ENCODE measurements at regions not wholly inside any gene's neighbourhood (a gene's known extent, or its start where the extent isn't known, plus 50 kb on each side); places are given as distances from the start of the nearest gene placed in this dataset.

- Histone ChIP-seq H3K4me1 (ENCODE audit: insufficient read depth, low read length) (no peaks in the 10 kb centered on the region), H3K27ac (ENCODE audit: low read depth in 1 of 2, low read length in 2 of 2) (no peak overlapping the region), H3K4me3 (ENCODE audit: low read length) (no peak overlapping the region), H3K36me3 (ENCODE audit: insufficient read depth, low read length) (no peaks in the 10 kb centered on the region), H3K9me3 (ENCODE audit: control insufficient read depth in 1 of 2, insufficient read depth in 1 of 2, low read length in 2 of 2) (peaks cover 0 to 21% of the 10 kb centered on the region in 2 experiments), H3K27me3 (ENCODE audit: control insufficient read depth in 1 of 2, insufficient read depth in 2 of 2, low read length in 2 of 2) (peaks cover 0 to 2% of the 10 kb centered on the region in 2 experiments)
- Mint-ChIP-seq H3K27ac (no peak overlapping the region), H3K9me3 (peaks cover 3% of the 10 kb centered on the region), H3K4me1 (ENCODE audit: low read depth) (no peaks in the 10 kb centered on the region), H3K36me3 (ENCODE audit: low read depth) (no peaks in the 10 kb centered on the region), H3K4me3 (no peak overlapping the region), H3K27me3 (peaks cover 9% of the 10 kb centered on the region)
- intact Hi-C loops (cut with DNase I, micrococcal nuclease) = no loop called here
- no peak for ATAC-seq (ENCODE audit: poor library complexity)
- no peak for TF ChIP-seq CTCF (IDR thresholded peaks at IDR 0.05)
- ChIA-PET CTCF (no interaction called here), POLR2A (no interaction called here)
- DNase-seq = no peak
Measured at GRCh38 chr11:44483919-44484610, 81.4 kb upstream of the CD82 start.

- peaks cover 0 to 7% of the 10 kb centered on the region in 2 experiments for H3K27me3 ChIP-seq (ENCODE audit: control insufficient read depth in 1 of 2, insufficient read depth in 2 of 2, low read length in 2 of 2)
- Mint-ChIP-seq H3K4me1 (ENCODE audit: low read depth) (no peaks in the 10 kb centered on the region), H3K27ac (no peak overlapping the region), H3K36me3 (ENCODE audit: low read depth) (no peaks in the 10 kb centered on the region), H3K9me3 (peaks cover 3% of the 10 kb centered on the region), H3K27me3 (peaks cover 22% of the 10 kb centered on the region), H3K4me3 (no peak overlapping the region)
- DNase-seq (no peak), ATAC-seq (ENCODE audit: poor library complexity) (no peak)
- no peaks in the 10 kb centered on the region for H3K4me1 ChIP-seq (ENCODE audit: insufficient read depth, low read length)
- no peak overlapping the region for H3K27ac ChIP-seq (ENCODE audit: low read depth in 1 of 2, low read length in 2 of 2)
- ChIA-PET CTCF (no interaction called here), POLR2A (no interaction called here)
- intact Hi-C loops (cut with DNase I, micrococcal nuclease) = no loop called here
- H3K4me3 ChIP-seq (ENCODE audit: low read length) = no peak overlapping the region
- TF ChIP-seq CTCF (IDR thresholded peaks at IDR 0.05) = no peak
- H3K9me3 ChIP-seq (ENCODE audit: control insufficient read depth in 1 of 2, insufficient read depth in 1 of 2, low read length in 2 of 2) = peaks cover 0 to 21% of the 10 kb centered on the region in 2 experiments
- H3K36me3 ChIP-seq (ENCODE audit: insufficient read depth, low read length) = no peaks in the 10 kb centered on the region
Measured at GRCh38 chr11:44488165-44488965, 77.1 kb upstream of the CD82 start.

GRCh38 chr11:44493383-44493782, 72.1 kb upstream of the CD82 start:
- H3K4me1 ChIP-seq (ENCODE audit: insufficient read depth, low read length) = no peaks in the 10 kb centered on the region
- no peak overlapping the region for H3K4me3 ChIP-seq (ENCODE audit: low read length)
- no peak overlapping the region for H3K27ac ChIP-seq (ENCODE audit: low read depth in 1 of 2, low read length in 2 of 2)
- intact Hi-C loops (cut with DNase I, micrococcal nuclease) = no loop called here
- TF ChIP-seq CTCF (IDR thresholded peaks at IDR 0.05) = no peak
- peaks cover 34% of the 10 kb centered on the region for H3K27me3 Mint-ChIP-seq
- H3K36me3 ChIP-seq (ENCODE audit: insufficient read depth, low read length) = no peaks in the 10 kb centered on the region
- CTCF ChIA-PET = no interaction called here
- no peak overlapping the region for H3K4me3 Mint-ChIP-seq
- POLR2A ChIA-PET = no interaction called here
- no peaks in the 10 kb centered on the region for H3K36me3 Mint-ChIP-seq (ENCODE audit: low read depth)
- H3K27me3 ChIP-seq (ENCODE audit: control insufficient read depth in 1 of 2, insufficient read depth in 2 of 2, low read length in 2 of 2) = peaks cover 0 to 4% of the 10 kb centered on the region in 2 experiments
- ATAC-seq (ENCODE audit: poor library complexity) = no peak
- H3K9me3 ChIP-seq (ENCODE audit: control insufficient read depth in 1 of 2, insufficient read depth in 1 of 2, low read length in 2 of 2) = peaks cover 0 to 3% of the 10 kb centered on the region in 2 experiments
- no peaks in the 10 kb centered on the region for H3K9me3 Mint-ChIP-seq
- H3K4me1 Mint-ChIP-seq (ENCODE audit: low read depth) = no peaks in the 10 kb centered on the region
- no peak overlapping the region for H3K27ac Mint-ChIP-seq
- no peak for DNase-seq
